ENCODE measurements at regions not wholly inside any gene's neighbourhood (a gene's known extent, or its start where the extent isn't known, plus 50 kb on each side); places are given as distances from the start of the nearest gene placed in this dataset.

- TF ChIP-seq ZNF462 (CRISPR knock-in tag; IDR thresholded peaks at IDR 0.05), result no peak
- no peak for TF ChIP-seq ZNF114 (CRISPR knock-in tag; IDR thresholded peaks at IDR 0.05)
Observed at GRCh38 chr18:76144844-76145243, 350.2 kb downstream of the ZNF516 start (continued).

GRCh38 chr18:76142611-76143010 lies 352.4 kb downstream of the ZNF516 start:
- H3K36me3 ChIP-seq (ENCODE audit: insufficient read depth), result no peaks in the 10 kb centered on the region
- no peaks in the 10 kb centered on the region for H3K79me2 ChIP-seq (replicated peaks; ENCODE audit: insufficient read depth)
- TF ChIP-seq ZNF462 (CRISPR knock-in tag; IDR thresholded peaks at IDR 0.05), result no peak
- no peak for TF ChIP-seq ETS1 (IDR thresholded peaks at IDR 0.05)
- TF ChIP-seq EZH2phosphoT487 (IDR thresholded peaks at IDR 0.05; ENCODE audit: unreplicated experiment), result no peak
- TF ChIP-seq EZH2 (IDR thresholded peaks at IDR 0.05; ENCODE audit: low read depth, unreplicated experiment), result no peak
- no peak for TF ChIP-seq POLR2AphosphoS5 (IDR thresholded peaks at IDR 0.05; ENCODE audit: low read depth)
- TF ChIP-seq ZNF331 (CRISPR knock-in tag; IDR thresholded peaks at IDR 0.05; ENCODE audit: low read depth), result no peak
- no peaks in the 10 kb centered on the region for H3K27me3 ChIP-seq (ENCODE audit: insufficient read depth)
- Mint-ChIP-seq H3K27ac (no peak overlapping the region), H3K4me3 (no peak overlapping the region), H3K9me3 (no peaks in the 10 kb centered on the region; the same call in 2 of the 3 replicates), H3K36me3 (ENCODE audit: low read depth) (no peaks in the 10 kb centered on the region), H3K27me3 (ENCODE audit: insufficient read depth, low read depth, poor library complexity) (no peaks in the 10 kb centered on the region), H3K4me1 (peaks cover 17% of the 10 kb centered on the region)
- no peak overlapping the region for H2AFZ ChIP-seq
- no peak overlapping the region for H3K4me3 ChIP-seq
- no peak overlapping the region for H3K27ac ChIP-seq (ENCODE audit: low read depth)
- no peaks in the 10 kb centered on the region for H3F3A ChIP-seq (replicated peaks; ENCODE audit: low read depth)
- no peak for DNase-seq (ENCODE audit: low spot score)
- ATAC-seq, result no peak
- H3K4me2 ChIP-seq, result no peak overlapping the region
- no peaks in the 10 kb centered on the region for H4K20me1 ChIP-seq (replicated peaks; ENCODE audit: insufficient read depth)
- H3K9me2 ChIP-seq (ENCODE audit: insufficient read depth), result peaks cover 4% of the 10 kb centered on the region; the same call in 1 of the 2 replicates
- H3K4me1 ChIP-seq (ENCODE audit: insufficient read depth), result peaks cover 13% of the 10 kb centered on the region

Measured in GM23338 (cell line).